ENCODE measurements at regions not wholly inside any gene's neighbourhood (a gene's known extent, or its start where the extent isn't known, plus 50 kb on each side); places are given as distances from the start of the nearest gene placed in this dataset.

- no peak for TF ChIP-seq CTCF (IDR thresholded peaks at IDR 0.05)
- no peak for DNase-seq (ENCODE audit: low spot score)
- Histone ChIP-seq H3K9me3 (no peaks in the 10 kb centered on the region), H3K27ac (no peak overlapping the region), H3K4me3 (no peak overlapping the region), H3K36me3 (no peaks in the 10 kb centered on the region), H3K4me1 (no peaks in the 10 kb centered on the region), H3K27me3 (no peaks in the 10 kb centered on the region)
These were observed 340.4 kb downstream of the TENT4A start for GRCh38 chr5:7053528-7054209.

GRCh38 chr5:7066471-7067235 lies 329.3 kb upstream of the ADCY2 start:
- TF ChIP-seq CTCF (IDR thresholded peaks at IDR 0.05) = no peak
- Histone ChIP-seq H3K27me3 (no peaks in the 10 kb centered on the region), H3K4me3 (no peak overlapping the region), H3K4me1 (no peaks in the 10 kb centered on the region), H3K27ac (no peak overlapping the region), H3K36me3 (no peaks in the 10 kb centered on the region), H3K9me3 (no peaks in the 10 kb centered on the region)
- DNase-seq (ENCODE audit: low spot score) = no peak

- no peak for TF ChIP-seq CTCF (IDR thresholded peaks at IDR 0.05)
These were observed 327.8 kb upstream of the ADCY2 start for GRCh38 chr5:7068156-7068555.

GRCh38 chr5:7068899-7069298 lies 327.0 kb upstream of the ADCY2 start:
- DNase-seq (ENCODE audit: low spot score) = no peak
- H3K27ac ChIP-seq = no peak overlapping the region
- no peaks in the 10 kb centered on the region for H3K27me3 ChIP-seq
- H3K36me3 ChIP-seq = no peaks in the 10 kb centered on the region
- no peaks in the 10 kb centered on the region for H3K4me1 ChIP-seq
- TF ChIP-seq CTCF (IDR thresholded peaks at IDR 0.05) = no peak
- no peaks in the 10 kb centered on the region for H3K9me3 ChIP-seq
- no peak overlapping the region for H3K4me3 ChIP-seq

More at GRCh38 chr5:7068156-7068555, 327.8 kb upstream of the ADCY2 start:
- no peaks in the 10 kb centered on the region for H3K27me3 ChIP-seq
- no peak for DNase-seq (ENCODE audit: low spot score)
- H3K27ac ChIP-seq = no peak overlapping the region
- no peaks in the 10 kb centered on the region for H3K36me3 ChIP-seq
- H3K4me3 ChIP-seq = no peak overlapping the region
- H3K4me1 ChIP-seq = no peaks in the 10 kb centered on the region
- no peaks in the 10 kb centered on the region for H3K9me3 ChIP-seq

- Histone ChIP-seq H3K4me3 (no peak overlapping the region), H3K9me3 (no peaks in the 10 kb centered on the region), H3K4me1 (no peaks in the 10 kb centered on the region), H3K27me3 (no peaks in the 10 kb centered on the region), H3K36me3 (no peaks in the 10 kb centered on the region), H3K27ac (no peak overlapping the region)
- DNase-seq (ENCODE audit: low spot score) = no peak
- no peak for TF ChIP-seq CTCF (IDR thresholded peaks at IDR 0.05)
These were observed 323.8 kb upstream of the ADCY2 start for GRCh38 chr5:7072188-7072587.

All from right atrium auricular region (tissue), 2 donors.